NCI-H524 treated with DMSO at 0.1 percent for 48 hours (cell line): ENCODE measurements at regions not wholly inside any gene's neighbourhood (a gene's known extent, or its start where the extent isn't known, plus 50 kb on each side); places are given as distances from the start of the nearest gene placed in this dataset.

ENCODE experiments used
- DNase-seq: peaks from one replicate; lab custom pipeline; 2025; lab: John Stamatoyannopoulos, UW

- no peak for DNase-seq
These were observed 414.3 kb downstream of the MEIS1 start for GRCh38 chr2:66849153-66849755.

GRCh38 chr2:66850376-66850775, 415.5 kb downstream of the MEIS1 start:
- no peak for DNase-seq

GRCh38 chr2:66851449-66851872, 416.5 kb downstream of the MEIS1 start:
- no peak for DNase-seq

GRCh38 chr2:66852953-66853352, 418.0 kb downstream of the MEIS1 start:
- DNase-seq = no peak

- DNase-seq = no peak
These were observed 418.7 kb downstream of the MEIS1 start for GRCh38 chr2:66853585-66853984.

- no peak for DNase-seq
These were observed 419.4 kb downstream of the MEIS1 start for GRCh38 chr2:66854298-66854697.

GRCh38 chr2:66862885-66863650, 428.1 kb downstream of the MEIS1 start:
- DNase-seq = no peak

GRCh38 chr2:66865161-66865560, 430.2 kb downstream of the MEIS1 start:
- DNase-seq = no peak

- DNase-seq = no peak
These were observed 431.6 kb downstream of the MEIS1 start for GRCh38 chr2:66866331-66867062.

- DNase-seq = no peak
These were observed 432.1 kb downstream of the MEIS1 start for GRCh38 chr2:66867063-66867441.

- no peak for DNase-seq
These were observed 434.2 kb downstream of the MEIS1 start for GRCh38 chr2:66869076-66869475.

GRCh38 chr2:66872081-66872985, 437.4 kb downstream of the MEIS1 start:
- no peak for DNase-seq

GRCh38 chr2:66872986-66873754, 438.2 kb downstream of the MEIS1 start:
- no peak for DNase-seq

- DNase-seq = peak; percentile 49
These were observed 439.5 kb downstream of the MEIS1 start for GRCh38 chr2:66874411-66874810.

- no peak for DNase-seq
These were observed 441.1 kb downstream of the MEIS1 start for GRCh38 chr2:66875941-66876462.

- DNase-seq = no peak
These were observed 451.0 kb downstream of the MEIS1 start for GRCh38 chr2:66885775-66886383.

- no peak for DNase-seq
These were observed 453.3 kb downstream of the MEIS1 start for GRCh38 chr2:66888246-66888645.

GRCh38 chr2:66888791-66889631, 454.1 kb downstream of the MEIS1 start:
- DNase-seq = no peak

- DNase-seq = no peak
These were observed 454.6 kb downstream of the MEIS1 start for GRCh38 chr2:66889632-66889882.

- no peak for DNase-seq
These were observed 455.3 kb downstream of the MEIS1 start for GRCh38 chr2:66890166-66890742.
